22Rv1 (cell line): ENCODE measurements at regions not wholly inside any gene's neighbourhood (a gene's known extent, or its start where the extent isn't known, plus 50 kb on each side); places are given as distances from the start of the nearest gene placed in this dataset.

Experiments used
- ZFX ChIP-seq: fragments of 450-650 bp; IDR thresholded peaks from 2 replicates; pipeline ENCODE4 v1.6.1; 2017; ENCODE audit warnings: antibody characterized with exemption, borderline replicate concordance
- TF ChIP-seq, protein P1 (sequence below): fragments of 450-650 bp; IDR thresholded peaks from 2 replicates; pipeline ENCODE4 v1.5.1; 2017; ENCODE audit warnings: mild to moderate bottlenecking

DNA sequence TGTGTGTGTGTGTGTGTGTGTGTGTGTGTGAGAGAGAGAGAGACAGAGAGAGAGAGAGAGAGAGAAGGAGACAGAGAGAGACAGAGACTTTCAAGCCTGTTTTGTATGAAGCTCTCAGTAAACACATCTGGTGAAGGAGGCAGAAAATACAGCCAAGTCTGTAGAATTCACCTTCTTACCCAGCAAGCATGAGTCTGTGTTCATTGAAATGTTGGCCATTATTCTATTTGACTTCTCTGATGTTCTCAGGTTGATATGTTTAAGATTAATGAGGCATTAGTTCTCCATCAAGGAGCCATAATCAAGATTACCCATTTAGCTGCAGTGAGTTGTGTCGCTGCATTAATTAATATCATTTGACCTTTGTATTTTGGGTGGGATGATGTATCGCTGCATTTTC lies 895.8 kb upstream of the EEF2KMT start:
- TF ChIP-seq, protein P1, sequence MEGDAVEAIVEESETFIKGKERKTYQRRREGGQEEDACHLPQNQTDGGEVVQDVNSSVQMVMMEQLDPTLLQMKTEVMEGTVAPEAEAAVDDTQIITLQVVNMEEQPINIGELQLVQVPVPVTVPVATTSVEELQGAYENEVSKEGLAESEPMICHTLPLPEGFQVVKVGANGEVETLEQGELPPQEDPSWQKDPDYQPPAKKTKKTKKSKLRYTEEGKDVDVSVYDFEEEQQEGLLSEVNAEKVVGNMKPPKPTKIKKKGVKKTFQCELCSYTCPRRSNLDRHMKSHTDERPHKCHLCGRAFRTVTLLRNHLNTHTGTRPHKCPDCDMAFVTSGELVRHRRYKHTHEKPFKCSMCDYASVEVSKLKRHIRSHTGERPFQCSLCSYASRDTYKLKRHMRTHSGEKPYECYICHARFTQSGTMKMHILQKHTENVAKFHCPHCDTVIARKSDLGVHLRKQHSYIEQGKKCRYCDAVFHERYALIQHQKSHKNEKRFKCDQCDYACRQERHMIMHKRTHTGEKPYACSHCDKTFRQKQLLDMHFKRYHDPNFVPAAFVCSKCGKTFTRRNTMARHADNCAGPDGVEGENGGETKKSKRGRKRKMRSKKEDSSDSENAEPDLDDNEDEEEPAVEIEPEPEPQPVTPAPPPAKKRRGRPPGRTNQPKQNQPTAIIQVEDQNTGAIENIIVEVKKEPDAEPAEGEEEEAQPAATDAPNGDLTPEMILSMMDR: no peak
- TF ChIP-seq ZFX: no peak
